GM21381 (cell line): ENCODE measurements at regions not wholly inside any gene's neighbourhood (a gene's known extent, or its start where the extent isn't known, plus 50 kb on each side); places are given as distances from the start of the nearest gene placed in this dataset.
"Not testable (repeated sequence)": the region's sequence is repeated elsewhere in the genome, so short reads cannot be mapped to it uniquely, and the experiment has no call there.

Source experiments
- ATAC-seq: cut with Tn5 transposase; IDR thresholded peaks from one replicate; pipeline ENCODE4 v1.9.1; 2021; ENCODE audit warnings: mild to moderate bottlenecking, moderate library complexity; ENCODE audit not compliant: unreplicated experiment

DNA sequence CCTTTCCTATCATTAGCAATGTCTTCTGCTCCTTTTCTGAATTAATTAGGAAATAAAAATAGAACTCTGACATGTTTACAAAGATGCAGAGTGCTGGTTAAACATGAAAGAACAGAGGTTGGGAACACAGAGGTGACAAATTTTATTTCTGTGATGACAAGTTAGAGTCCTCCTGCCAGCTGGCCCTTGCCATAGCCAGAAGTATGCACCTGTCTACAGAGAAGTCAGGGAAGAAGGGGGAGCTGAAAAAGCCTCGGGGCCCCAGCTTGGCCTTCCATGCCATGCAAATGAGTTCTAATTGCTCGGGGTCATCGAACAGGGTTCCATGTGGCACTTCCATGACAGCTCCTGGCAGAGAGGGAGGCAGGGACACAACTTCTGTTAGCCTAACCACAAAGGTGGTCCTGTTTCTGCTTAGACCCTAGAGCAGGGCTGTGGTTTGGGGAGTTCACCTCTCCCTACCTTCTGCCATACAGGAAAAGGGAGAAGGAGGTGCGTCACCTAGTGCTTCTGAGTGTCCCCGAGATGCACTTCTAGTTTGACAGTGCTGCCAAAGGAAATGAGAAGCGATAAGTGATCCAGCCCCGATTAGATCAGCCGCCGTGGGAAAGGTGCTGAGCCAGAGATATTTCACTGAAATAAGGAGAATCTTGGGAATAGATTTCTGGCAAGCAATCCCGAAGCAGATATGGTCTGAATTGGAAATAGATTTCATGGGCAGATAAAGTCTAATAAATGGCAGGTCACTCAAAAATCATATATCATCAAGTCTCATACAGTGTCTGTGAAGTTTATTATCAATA, 155.8 kb upstream of the FOXN3 start:
- ATAC-seq = no peak

DNA sequence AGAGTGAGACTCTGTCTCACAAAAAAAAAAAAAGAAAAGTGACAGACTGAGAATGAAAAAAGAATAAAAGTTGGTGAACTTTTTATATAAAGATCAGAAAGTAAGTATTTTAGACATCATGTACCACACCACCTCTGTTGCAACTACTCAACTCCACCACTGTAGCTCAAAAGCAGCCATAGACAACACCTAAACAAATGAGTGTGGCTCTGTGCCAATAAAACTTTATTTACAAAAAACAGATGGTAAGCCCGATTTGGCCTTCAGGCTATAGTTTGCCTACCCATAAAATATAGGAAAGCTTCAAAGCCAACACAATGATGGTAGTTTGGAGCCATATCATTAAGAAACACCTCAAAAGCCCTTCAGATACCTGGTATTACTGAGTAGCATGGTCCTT, 154.5 kb upstream of the FOXN3 start:
- no peak for ATAC-seq

DNA sequence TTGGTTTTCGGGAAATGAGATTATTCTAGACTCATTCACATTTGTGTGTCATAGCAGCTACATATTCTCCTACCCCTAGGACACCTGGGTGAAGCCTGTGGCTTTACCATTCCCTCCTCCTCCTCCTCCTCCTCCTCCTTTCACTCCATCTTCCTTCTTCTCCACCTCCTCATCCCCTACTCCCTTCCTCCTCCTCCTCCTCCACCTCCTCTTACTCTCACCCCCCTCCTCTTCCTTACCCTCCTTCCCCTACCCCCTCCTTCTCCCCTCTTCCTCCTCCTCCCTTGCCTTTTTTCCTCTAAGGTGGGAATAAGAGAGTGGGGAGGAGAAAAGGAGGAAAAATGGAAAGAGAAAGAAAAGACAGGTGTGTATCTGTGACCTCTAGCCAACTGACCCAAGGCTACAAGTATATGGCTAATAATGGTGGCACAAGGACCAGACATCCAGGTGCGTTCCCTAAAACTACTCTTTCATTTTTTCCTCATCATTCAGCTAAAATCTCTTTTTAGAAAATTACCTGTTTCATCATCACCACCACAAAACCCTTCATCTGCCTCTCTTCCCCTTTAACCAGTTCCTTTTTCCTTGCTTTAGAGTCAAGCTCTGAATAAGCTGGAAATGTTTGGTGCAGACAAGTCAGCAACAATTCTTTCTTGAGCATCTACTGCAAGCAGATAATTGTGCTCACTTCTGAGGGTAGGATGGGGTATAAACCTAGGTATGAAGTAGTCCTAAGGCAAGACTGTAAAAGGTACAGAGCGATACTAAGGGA, 149.8 kb upstream of the FOXN3 start:
- no peak for ATAC-seq

DNA sequence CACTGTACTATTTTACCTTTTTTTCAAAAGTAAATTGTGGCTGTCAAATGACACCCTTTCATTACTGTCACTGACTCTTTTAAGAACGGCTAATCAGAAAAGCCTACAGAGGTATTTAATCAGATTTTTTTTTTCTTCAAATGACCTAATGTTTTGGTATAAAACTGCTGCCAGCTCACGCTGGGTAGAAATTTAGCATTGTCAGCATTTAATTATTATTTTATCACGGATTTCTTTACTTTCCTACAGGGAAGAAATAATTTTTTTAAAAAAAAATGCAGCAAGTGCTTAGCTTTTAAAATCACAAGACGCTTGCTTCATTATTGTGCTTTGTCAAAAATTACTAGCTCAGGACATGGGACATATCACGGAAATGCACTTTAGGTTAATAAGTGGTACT, 149.1 kb upstream of the FOXN3 start:
- ATAC-seq = no peak

DNA sequence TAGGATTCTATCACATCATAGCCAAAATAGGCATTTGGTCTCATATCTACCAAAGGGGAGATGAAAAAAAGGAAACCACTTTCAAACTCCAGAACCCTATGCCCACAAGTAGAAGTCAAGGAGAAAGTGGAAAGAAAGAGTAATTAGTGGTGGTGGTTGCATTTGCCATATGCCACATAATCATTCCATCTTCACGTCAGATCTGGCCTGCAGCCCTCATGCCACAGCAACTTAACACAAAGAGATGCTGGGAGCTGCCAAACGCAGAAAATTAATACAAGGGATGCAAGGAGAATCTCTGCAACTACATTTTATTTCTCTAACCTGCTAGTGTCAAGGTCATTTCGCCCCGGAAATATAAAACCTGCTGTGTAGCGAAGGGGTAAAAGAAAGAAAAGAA, 148.6 kb upstream of the FOXN3 start:
- ATAC-seq = no peak

DNA sequence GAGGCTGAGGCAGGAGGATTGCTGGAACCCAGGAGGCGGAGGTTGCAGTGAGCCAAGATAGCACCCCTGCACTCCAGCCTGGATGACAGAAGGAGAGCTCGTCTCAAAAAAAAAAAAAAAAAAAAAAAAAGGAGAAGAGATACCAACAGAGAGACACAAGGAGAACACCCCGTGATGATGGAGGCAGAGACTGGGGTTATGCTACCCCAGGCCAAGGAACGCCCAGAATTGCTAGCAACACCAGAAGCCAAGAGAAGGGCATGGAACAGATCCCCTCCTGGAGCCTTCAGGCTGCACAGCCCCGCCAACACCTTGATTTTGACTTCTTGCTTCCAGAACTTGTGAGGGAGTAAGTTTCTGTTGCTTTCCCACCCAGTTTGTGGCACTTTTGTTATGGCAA, 148.0 kb upstream of the FOXN3 start:
- ATAC-seq = no peak

DNA sequence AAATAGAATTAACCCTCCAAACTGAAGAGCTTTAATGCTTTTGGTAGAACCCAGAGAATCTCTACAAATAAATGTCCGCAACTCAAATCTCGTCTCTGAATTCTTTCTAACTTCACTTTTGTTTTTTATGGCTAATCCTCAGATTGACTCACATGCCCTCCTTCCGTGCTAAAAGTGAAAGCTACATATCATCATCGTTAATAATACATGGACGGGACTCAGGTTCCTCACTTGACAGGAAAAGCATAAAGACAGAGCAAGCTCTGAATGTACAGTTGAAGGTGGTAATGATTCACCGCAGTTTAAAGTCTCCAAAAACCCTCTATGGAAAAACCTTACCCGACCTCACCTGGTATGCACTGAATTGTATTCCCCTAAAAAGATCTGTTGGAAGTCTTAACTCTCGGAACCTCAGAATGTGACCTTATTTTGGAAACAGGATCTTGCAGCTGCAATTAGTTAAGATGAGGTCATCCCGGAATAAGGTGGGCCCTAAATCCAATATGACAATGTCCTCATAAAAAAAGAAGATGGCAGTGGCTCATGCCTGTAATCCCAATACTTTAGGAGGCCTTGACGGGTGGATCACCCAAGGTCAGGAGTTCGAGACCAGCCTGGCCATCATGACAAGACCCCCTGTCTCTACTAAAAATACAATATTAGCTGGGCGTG, 147.4 kb upstream of the FOXN3 start:
- ATAC-seq = no peak

DNA sequence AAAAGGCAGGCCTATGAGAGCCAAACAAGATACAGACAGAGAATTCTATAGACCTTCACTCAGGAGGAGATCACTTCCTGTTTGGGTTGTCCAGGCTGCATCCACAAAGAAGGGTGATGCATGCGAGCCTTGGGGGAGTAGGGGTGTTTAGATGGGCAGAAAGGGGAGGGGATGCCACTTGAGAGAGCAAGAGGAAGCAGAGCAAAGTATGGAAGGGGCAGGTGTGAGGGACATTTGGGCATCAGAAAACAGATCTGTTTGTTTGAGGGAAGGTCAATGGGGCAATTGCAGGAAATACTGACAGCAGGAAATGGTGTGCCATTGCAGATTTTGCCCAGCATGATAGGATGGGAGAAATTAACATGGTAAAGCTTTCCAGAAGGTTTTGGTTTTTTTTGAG, 146.4 kb upstream of the FOXN3 start:
- ATAC-seq = no peak

DNA sequence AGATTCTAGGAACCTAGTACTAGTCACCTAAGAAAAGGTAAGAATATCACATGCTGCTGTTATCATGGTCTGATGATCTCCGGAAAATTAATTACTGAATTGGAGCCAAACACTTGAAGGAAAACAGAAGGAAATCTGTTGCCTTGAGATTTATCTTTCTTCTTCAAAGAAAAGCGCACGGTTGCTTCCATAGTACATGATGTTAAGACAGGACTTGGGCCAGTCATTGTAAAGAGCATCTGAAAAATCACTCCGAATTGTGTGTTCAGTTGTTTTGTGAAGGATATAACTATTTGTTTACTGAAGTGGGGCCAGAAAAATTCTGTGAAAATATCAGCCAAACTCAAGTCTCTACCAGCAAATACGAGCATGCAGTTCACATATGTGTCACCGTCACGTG, 134.9 kb upstream of the FOXN3 start:
- ATAC-seq = no peak

DNA sequence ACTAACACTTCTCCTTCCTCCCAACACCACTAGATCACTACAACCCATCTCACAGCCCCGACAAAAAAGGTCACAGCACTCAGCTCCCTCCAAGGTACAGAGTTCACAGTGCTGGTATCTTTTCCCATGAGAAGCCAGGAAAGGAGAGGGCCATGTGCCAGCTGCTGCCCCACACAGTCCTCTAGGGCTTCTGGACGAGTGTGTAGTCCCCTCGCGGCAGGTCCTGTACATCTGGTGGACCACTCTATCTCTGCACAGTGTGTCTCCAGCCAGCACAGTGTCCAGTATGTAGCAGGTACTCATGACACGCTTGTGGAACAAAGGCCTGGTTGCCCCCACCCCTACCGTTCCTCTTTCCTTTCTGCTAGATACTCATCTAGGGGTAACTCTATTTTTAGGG, 134.4 kb upstream of the FOXN3 start:
- ATAC-seq = no peak

DNA sequence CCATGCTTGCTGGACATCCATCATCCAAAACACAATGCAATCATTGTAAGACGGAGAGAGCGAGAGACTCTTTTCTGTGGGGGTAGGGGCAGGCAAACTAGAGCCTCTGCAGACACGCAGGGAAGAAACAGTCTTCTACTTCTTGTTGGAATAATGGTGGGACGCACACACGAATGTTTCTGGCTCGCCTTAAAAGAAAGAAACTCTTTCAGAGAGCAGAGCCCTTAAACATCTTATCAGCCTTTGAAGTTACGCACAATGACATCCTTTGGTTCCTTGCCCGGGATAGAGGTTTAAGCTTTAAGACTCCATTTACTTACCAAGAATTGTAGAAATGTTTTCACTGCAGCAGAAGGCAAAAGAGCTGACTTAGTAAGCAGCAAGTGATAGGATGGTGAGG, 133.8 kb upstream of the FOXN3 start:
- ATAC-seq = no peak

DNA sequence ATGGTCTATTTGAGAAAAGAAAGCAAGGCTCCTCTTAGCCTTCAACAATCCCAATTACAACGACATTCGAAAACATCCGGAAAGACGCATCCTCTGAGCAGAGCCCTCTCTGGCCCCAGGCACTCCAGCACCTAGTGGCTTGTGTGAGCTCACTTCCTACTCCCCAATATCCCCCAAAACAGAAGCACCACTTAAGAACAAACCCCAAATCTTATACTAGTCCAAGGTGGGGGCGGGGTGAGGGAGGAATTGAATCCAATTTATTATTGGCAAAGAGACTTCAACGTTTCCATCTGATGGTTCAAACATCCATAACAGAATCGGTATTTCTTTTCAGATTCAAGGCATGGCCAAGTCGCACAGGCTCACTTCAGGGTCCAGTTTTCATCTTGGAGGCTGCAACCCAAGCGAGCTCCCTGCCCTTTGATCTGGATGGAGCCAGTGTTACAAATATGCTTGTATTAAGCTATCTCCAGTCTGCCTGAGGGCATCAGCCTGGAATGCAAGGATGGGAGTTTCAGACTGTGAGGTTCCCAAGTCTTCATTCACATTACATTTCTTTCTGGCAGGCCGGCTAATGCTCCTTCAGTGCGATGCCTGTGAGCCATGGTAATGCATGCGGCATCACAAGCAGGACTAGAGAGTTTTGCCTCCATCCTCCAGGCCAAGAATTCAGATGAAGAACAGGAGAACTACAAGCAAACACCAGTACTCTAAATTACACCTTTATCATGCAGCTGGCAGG, 132.5 kb upstream of the FOXN3 start:
- no peak for ATAC-seq

DNA sequence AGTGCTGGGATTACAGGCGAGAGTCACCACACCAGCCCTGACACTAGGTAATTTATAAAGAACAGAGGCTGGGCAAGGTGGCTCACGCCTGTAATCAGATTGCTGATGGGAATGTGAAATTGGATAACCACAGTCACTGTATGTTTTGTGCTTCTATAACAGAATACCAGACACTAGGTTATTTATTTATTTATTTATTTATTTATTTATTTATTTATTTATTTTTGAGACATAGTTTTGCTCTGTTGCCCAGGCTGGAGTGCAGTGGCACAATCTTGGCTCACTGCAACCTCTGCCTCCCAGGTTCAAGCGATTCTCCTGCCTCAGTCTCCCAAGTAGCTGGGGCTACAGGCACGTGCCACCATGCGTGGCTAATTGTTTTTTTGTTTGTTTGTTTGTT, 130.0 kb upstream of the FOXN3 start:
- not testable (repeated sequence) for ATAC-seq

DNA sequence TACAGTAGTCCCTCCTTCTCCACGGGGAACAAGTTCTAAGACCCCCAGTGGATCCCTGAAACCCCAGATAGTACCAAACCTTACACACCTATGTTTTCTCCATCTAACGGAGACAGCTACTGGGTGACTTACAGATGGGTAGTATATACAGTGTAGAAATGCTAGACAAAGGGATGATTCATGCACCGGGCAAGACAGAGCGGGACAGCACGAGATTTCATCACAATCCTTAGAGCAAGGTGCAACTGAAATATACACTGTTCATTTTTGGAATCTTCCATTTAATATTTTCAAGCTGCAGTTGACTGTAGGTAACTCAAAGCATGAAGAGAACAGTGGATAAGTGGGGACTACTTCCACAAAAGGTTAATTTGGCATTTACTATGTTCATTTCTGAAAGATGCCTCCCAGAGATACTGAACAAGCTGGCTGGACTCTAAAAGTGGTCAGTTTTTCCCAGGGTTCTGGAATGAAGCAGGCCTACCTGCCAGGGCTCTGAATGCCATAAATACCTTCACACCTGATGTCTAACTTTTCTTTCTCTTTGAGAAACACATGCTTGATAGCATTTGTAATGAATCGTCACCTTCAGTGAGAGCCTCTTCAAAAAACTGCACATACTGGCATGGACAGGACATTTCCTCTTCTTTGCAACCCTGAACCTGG, 127.7 kb upstream of the FOXN3 start:
- ATAC-seq = no peak

DNA sequence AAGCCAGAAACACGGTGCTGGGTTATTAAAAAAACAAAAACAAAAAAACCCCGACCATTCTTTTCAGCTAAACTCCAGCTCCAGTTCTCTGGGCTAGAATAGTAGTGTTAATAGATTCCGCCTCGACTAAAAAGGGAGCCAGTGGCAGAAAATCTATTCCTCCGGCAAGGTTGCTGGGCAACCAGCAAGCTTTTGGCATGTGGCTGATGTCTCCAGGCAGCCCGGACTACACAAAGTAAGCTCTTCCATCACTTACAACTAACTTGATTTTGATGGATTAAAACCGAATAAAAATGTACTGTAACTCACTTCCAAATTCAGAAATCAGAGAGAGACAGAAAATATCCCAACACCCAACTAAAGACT, 126.4 kb upstream of the FOXN3 start:
- no peak for ATAC-seq

DNA sequence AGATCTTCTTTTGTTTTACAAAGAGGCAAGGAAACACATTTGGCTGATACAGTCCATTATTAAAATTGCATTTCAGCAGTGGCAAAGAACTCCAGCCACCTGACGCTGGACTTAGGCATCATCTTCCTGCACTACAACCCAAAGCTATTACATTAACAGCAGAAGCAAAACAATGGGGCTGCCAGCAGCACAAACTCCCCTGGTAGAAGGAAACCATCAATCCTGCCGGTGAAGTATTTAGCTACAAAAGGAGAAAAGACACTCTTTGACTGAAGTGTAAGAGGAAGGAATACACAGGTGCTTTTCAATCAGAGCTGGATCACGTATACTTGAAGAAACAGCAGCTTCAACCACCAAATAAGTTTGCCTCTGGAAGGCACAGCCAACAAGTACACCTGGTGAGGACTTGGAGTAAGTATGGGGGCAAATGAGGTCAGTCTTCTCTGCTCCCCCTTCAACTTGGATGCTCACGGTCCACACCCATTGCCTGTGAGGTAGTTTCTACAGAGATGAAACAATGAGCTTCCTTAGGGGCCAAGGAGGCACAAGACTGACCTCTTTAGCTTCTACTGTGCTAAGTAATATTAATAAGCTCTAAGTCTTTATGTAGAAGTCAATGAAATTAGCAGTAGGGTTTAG, 125.9 kb upstream of the FOXN3 start:
- no peak for ATAC-seq

DNA sequence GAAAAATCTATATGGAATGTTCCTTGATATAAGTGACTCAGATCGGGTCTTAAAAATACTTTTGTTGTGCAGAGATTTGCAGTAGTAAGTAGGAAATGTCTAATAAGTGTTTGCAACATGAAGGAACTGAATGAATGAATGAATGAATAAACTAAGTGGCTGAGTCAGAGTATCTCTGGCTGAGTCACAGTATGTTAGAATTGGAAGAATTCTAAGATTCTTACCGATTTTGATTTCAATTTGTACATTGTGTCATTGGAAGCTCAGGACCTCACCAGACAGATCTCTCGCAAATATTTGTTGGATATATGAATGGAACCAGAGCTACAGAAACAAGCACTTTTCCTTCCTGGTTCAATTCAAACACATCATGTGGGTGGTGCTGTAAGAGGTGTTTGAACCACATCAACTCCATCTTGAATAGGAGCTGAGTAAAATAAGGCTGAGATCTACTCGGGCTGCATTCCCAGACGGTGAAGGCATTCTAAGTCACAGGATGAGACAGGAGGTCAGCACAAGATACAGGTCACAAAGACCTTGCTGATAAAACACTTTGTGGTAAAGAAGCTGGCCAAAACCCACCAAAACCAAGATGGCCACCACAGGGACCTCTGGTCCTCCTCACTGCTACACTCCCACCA, 123.9 kb upstream of the FOXN3 start:
- no peak for ATAC-seq

DNA sequence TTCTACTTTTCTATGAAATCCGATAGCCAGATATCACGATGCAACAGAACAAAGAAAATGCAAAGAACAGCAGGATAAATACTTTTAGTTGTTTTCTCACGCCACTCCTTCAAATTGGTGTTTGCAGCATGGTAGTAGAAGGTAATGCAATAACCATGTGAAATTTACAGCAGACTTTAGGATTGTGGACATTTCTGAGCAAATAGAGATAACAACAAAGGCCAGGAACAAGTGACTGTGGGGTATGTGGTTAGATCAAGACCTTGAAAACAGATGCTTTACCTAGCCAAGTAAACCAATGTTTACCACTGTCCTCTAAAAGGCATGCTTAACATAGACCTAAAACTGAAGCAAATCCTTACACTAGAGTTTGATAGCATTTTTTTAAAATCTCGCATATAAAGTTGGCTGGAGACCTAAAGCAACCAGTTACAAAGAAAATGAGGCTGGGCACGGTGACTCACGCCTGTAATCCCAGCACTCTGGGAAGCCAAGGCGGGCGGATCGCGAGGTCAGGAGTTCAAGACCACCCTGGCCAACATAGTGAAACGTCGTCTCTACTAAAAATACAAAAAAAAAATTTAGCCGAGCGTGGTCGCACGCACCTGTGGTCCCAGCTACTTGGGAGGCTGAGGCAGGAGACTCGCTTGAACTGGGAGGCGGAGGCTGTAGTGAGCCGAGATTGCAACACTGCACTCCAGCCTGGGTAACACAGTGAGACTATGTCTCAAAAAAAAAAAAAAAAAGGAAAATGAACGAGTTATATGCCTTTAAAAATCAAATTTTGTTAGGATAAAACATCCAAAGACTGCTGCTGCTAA, 123.2 kb upstream of the FOXN3 start:
- ATAC-seq = no peak

DNA sequence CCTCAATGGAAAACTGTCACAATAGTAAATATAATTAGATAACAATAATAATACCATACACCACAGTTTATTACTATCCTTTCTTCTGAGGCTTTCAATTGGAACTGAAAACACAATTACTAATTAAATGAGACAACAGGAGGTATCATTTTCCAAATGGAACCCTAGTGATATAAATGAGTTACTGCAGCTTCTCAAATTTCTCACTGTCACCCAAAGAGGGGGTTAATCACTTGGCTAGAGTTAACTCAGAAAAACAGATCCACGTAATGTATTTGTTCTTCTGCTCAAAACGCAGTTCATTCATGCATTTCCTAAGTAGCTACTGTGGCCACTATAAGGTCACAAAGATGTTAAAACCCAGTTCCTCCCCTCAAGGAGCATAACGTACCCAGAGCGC, 120.9 kb upstream of the FOXN3 start:
- ATAC-seq = no peak
